OCI-LY1 (cell line): ENCODE measurements at regions not wholly inside any gene's neighbourhood (a gene's known extent, or its start where the extent isn't known, plus 50 kb on each side); places are given as distances from the start of the nearest gene placed in this dataset.

Experiments
- H2AFZ ChIP-seq: fragments of 200-600 bp; sonication (generic), shearing (Covaris generic); 2 replicates; pipeline ENCODE4 v1.6.0; 2014; ENCODE audit warnings: antibody characterized with exemption, mild to moderate bottlenecking, low read length
- H3F3A ChIP-seq: fragments of 200-600 bp; sonication (generic), shearing (Covaris generic); 2 replicates; pipeline ENCODE4 v1.6.0; 2014; ENCODE audit warnings: mild to moderate bottlenecking, antibody characterized with exemption, low read length, moderate library complexity; ENCODE audit not compliant: insufficient read depth
- H3K27ac ChIP-seq: fragments of 200-600 bp; sonication (generic); 2 replicates; pipeline ENCODE4 v1.5.1; 2014; ENCODE audit warnings: low read length, mixed run types, mild to moderate bottlenecking, low read depth; ENCODE audit not compliant: poor library complexity, severe bottlenecking
- H3K27me3 ChIP-seq: fragments of 200-600 bp; sonication (generic); 2 replicates; pipeline ENCODE4 v1.6.0; 2014; ENCODE audit warnings: antibody characterized with exemption, mild to moderate bottlenecking, low read length, moderate library complexity; ENCODE audit not compliant: insufficient read depth
- H3K36me3 ChIP-seq: fragments of 200-600 bp; sonication (generic); 2 replicates; pipeline ENCODE4 v1.6.1; 2014; ENCODE audit warnings: mild to moderate bottlenecking, antibody characterized with exemption, low read length, moderate library complexity, mixed read lengths; ENCODE audit not compliant: insufficient read depth
- H3K4me1 ChIP-seq: fragments of 200-600 bp; sonication (generic); 2 replicates; pipeline ENCODE4 v1.5.1; 2014; ENCODE audit warnings: mild to moderate bottlenecking, low read length, moderate library complexity; ENCODE audit not compliant: insufficient read depth, severe bottlenecking
- H3K4me2 ChIP-seq: fragments of 200-600 bp; sonication (generic), shearing (Covaris generic); 2 replicates; pipeline ENCODE4 v1.6.1; 2014; ENCODE audit warnings: low read length
- H3K4me3 ChIP-seq: fragments of 200-600 bp; sonication (generic); 2 replicates; pipeline ENCODE4 v1.5.1; 2014; ENCODE audit warnings: low read length, low read depth, mild to moderate bottlenecking, mixed read lengths; ENCODE audit not compliant: poor library complexity, severe bottlenecking
- H3K79me2 ChIP-seq: fragments of 200-600 bp; shearing (Covaris generic); 2 replicates; pipeline ENCODE4 v1.6.1; 2016; ENCODE audit warnings: mixed run types, low read length, mixed read lengths; ENCODE audit not compliant: insufficient read depth
- H3K9ac ChIP-seq: fragments of 200-600 bp; sonication (generic), shearing (Covaris generic); 2 replicates; pipeline ENCODE4 v1.6.1; 2014; ENCODE audit warnings: mild to moderate bottlenecking, low read length, mixed read lengths
- H3K9me2 ChIP-seq: fragments of 200-600 bp; sonication (generic), shearing (Covaris generic); 2 replicates; pipeline ENCODE4 v1.6.1; 2014; ENCODE audit warnings: low read depth, mild to moderate bottlenecking, low read length, mixed read lengths
- H3K9me3 ChIP-seq: fragments of 200-600 bp; shearing (Covaris generic); 2 replicates; pipeline ENCODE4 v1.6.1; 2014; ENCODE audit warnings: low read length, mixed read lengths
- H4K20me1 ChIP-seq: fragments of 200-600 bp; sonication (generic), shearing (Covaris generic); 2 replicates; pipeline ENCODE4 v1.6.0; 2016; ENCODE audit warnings: mild to moderate bottlenecking, low read length; ENCODE audit not compliant: insufficient read depth
- EZH2 ChIP-seq: fragments of 200-600 bp; sonication (generic), shearing (Covaris generic); IDR thresholded peaks from 2 replicates; pipeline ENCODE4 v1.8.0; 2017; ENCODE audit warnings: borderline replicate concordance, mixed run types, mild to moderate bottlenecking, antibody characterized with exemption, low read length, moderate library complexity, mixed read lengths
- TF ChIP-seq, protein P1 (sequence below): fragments of 200-600 bp; sonication (generic), shearing (Covaris generic); IDR thresholded peaks from 2 replicates; pipeline ENCODE4 v1.5.1; 2017; ENCODE audit warnings: mild to moderate bottlenecking, antibody characterized with exemption, low read length, moderate library complexity, mixed read lengths

DNA sequence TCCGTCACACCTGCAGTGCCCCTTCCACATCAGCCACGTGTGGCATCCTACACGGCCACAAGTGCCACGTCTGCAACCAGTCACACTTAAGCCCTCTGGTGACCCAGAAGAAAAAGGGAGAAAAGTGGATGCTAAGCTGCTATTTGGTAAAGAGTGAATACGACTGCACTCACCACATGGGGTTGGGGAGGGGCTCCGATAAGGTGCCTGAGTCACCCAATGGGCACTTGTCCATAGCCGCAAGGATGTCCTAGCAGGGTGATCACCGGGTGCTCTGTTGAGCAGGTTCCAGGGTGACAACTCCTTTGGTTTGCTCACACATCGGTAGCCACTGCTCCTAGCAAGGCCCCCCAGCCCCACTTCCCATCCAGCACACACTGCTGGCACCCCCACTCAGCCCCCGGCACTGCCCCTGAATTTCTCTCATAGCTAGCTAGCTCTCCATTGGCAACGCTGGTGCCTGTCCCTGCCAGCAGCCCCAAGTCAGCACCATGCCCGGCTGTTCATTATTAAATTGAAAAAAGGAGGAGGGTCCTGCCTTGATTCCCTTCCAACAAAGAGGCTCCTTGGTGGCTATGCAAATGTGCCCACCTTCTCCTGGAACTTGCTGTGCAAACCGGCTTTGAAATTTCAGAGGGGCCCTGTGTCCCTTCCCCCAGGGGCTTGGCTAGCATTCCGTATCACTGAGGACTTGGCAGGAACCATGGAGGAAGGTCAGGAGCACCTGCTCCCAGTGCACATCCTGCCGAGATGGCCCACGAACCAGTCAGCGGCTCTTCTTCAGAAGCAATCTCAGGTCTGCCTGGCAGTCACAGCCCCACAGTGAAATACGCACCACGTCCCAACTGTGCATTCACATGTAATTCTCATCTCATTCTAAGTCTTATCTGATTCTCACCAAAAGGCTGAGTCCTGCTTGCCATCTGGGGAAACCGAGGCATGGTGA is 227.7 kb upstream of the DIO3 start:
- Histone ChIP-seq H3K4me2 (no peak overlapping the region), H3K9me2 (no peaks in the 10 kb centered on the region), H3F3A (no peaks in the 10 kb centered on the region)

DNA sequence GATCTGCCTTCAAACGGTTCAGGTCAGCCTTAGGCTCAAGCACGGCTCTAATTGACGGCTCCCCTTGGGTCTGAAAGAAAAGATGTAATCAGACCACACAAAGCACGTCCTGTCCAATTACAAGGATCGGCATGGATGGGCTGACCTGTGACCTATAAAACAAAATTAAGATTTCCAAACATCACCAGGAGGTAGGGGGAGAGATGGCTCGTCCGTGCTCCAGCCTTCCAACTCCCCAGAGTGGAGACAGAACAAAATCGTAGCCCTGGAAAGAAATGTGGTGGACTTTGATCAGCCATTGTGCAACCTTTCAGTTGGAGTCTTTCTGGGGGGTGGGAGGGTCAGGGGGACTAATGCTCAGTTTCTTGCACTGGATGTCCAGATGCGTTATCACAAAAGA is 226.6 kb upstream of the DIO3 start:
- H3K27me3 ChIP-seq: 0 out of 2 replicates have a peak, but pooled peaks cover 3% of the 10 kb centered on the region
- no peak overlapping the region for H3K27ac ChIP-seq
- H3K9me2 ChIP-seq: no peaks in the 10 kb centered on the region
- H3K9me3 ChIP-seq: no peaks in the 10 kb centered on the region
- H4K20me1 ChIP-seq: no peaks in the 10 kb centered on the region
- no peak overlapping the region for H3K9ac ChIP-seq
- no peaks in the 10 kb centered on the region for H3K36me3 ChIP-seq
- H3K4me1 ChIP-seq: no peaks in the 10 kb centered on the region
- TF ChIP-seq EZH2: no peak
- TF ChIP-seq, protein P1, sequence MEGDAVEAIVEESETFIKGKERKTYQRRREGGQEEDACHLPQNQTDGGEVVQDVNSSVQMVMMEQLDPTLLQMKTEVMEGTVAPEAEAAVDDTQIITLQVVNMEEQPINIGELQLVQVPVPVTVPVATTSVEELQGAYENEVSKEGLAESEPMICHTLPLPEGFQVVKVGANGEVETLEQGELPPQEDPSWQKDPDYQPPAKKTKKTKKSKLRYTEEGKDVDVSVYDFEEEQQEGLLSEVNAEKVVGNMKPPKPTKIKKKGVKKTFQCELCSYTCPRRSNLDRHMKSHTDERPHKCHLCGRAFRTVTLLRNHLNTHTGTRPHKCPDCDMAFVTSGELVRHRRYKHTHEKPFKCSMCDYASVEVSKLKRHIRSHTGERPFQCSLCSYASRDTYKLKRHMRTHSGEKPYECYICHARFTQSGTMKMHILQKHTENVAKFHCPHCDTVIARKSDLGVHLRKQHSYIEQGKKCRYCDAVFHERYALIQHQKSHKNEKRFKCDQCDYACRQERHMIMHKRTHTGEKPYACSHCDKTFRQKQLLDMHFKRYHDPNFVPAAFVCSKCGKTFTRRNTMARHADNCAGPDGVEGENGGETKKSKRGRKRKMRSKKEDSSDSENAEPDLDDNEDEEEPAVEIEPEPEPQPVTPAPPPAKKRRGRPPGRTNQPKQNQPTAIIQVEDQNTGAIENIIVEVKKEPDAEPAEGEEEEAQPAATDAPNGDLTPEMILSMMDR: no peak
- no peak overlapping the region for H2AFZ ChIP-seq
- H3K4me2 ChIP-seq: no peak overlapping the region
- H3F3A ChIP-seq: no peaks in the 10 kb centered on the region
- H3K4me3 ChIP-seq: no peak overlapping the region
- H3K79me2 ChIP-seq: no peaks in the 10 kb centered on the region

More for the DNA sequence above, 227.7 kb upstream of the DIO3 start:
- Histone ChIP-seq H2AFZ (no peak overlapping the region), H3K79me2 (no peaks in the 10 kb centered on the region), H3K9me3 (no peaks in the 10 kb centered on the region), H3K4me1 (no peaks in the 10 kb centered on the region), H3K4me3 (no peak overlapping the region), H3K36me3 (no peaks in the 10 kb centered on the region), H3K27ac (no peak overlapping the region), H3K27me3 (0 out of 2 replicates have a peak, but pooled peaks cover 3% of the 10 kb centered on the region), H4K20me1 (no peaks in the 10 kb centered on the region), H3K9ac (no peak overlapping the region)
- TF ChIP-seq EZH2: no peak
- TF ChIP-seq, protein P1: no peak

DNA sequence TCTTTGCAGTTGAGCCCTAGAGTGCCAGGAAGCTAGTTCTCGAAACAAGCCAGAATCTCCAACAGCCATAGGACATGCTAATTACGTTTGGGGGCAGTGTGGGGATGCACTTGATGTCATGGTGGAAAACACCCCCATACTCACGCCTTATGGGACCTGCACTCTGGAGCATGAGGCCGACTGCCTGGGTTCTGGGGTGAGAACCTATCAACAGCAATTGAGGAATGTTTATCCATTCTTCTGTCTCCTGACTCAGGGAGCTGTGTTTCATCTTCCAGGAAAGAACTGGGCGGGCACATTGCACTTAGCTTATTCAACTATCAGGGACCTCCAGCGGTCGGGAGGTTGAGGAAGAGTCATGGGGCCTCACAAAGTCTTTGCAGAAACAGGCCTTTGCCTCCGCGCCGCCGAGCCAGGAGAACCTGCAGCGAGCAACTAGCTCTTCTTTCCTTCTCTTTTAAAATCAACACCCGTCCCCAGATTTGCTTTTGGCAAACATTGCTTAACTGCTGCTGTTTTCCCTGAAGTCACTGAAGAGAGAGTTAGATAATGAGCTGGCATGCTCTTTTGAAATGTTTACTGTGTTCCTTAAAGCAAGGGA is 226.1 kb upstream of the DIO3 start:
- no peaks in the 10 kb centered on the region for H3K4me1 ChIP-seq
- TF ChIP-seq, protein P1: no peak
- no peaks in the 10 kb centered on the region for H3K9me2 ChIP-seq
- no peaks in the 10 kb centered on the region for H3K9me3 ChIP-seq
- H3K9ac ChIP-seq: no peak overlapping the region
- no peak overlapping the region for H3K27ac ChIP-seq
- H3F3A ChIP-seq: no peaks in the 10 kb centered on the region
- H3K36me3 ChIP-seq: no peaks in the 10 kb centered on the region
- no peaks in the 10 kb centered on the region for H3K79me2 ChIP-seq
- H2AFZ ChIP-seq: no peak overlapping the region
- no peak overlapping the region for H3K4me2 ChIP-seq
- no peak overlapping the region for H3K4me3 ChIP-seq
- H4K20me1 ChIP-seq: no peaks in the 10 kb centered on the region
- 0 out of 2 replicates have a peak, but pooled peaks cover 3% of the 10 kb centered on the region for H3K27me3 ChIP-seq
